Heart left ventricle (tissue), 16 donors: ENCODE measurements at regions not wholly inside any gene's neighbourhood (a gene's known extent, or its start where the extent isn't known, plus 50 kb on each side); places are given as distances from the start of the nearest gene placed in this dataset.

Experiments used
- ATAC-seq, 4 donors: fragments of 200-7000 bp; cut with Tn5 transposase; one replicate each; pipeline ENCODE4 v1.9.1; 2020 to 2022; ENCODE audit warnings: moderate library complexity in 4 of 4, mild to moderate bottlenecking in 3 of 4, moderate number of reproducible peaks in 1 of 4
- DNase-seq, 5 donors: peaks; one replicate each; pipeline ENCODE4 v3.0.0-alpha.2; 2020
- H3K27ac ChIP-seq, 12 donors: fragments of 200-600 bp; sonication (generic) in 4 of 12; one replicate each; pipeline versions ENCODE4 v1.5.0 to v1.8.0; 2016 to 2022; ENCODE audit warnings: mild to moderate bottlenecking in 2 of 12
- H3K27me3 ChIP-seq, 9 donors: fragments of 200-600 bp; sonication (generic) in 2 of 9; one replicate each; pipeline versions ENCODE4 v1.5.1 to v1.8.0; 2016 to 2022; ENCODE audit warnings: mild to moderate bottlenecking in 3 of 9
- H3K36me3 ChIP-seq, 9 donors: fragments of 200-600 bp; sonication (generic) in 2 of 9; one replicate each; pipeline versions ENCODE4 v1.5.0 to v1.8.0; 2018 to 2022; ENCODE audit warnings: mild to moderate bottlenecking in 2 of 9
- H3K4me1 ChIP-seq, 12 donors: fragments of 200-600 bp; sonication (generic) in 4 of 12; one replicate each; pipeline versions ENCODE4 v1.5.0 to v1.8.0; 2016 to 2022; ENCODE audit warnings: mild to moderate bottlenecking in 3 of 12
- H3K4me3 ChIP-seq, 12 donors: fragments of 200-600 bp; sonication (generic) in 4 of 12; one replicate each; pipeline versions ENCODE4 v1.5.0 to v1.8.0; 2017 to 2022; ENCODE audit warnings: mild to moderate bottlenecking in 9 of 12, moderate library complexity in 4 of 12
- H3K9me3 ChIP-seq, 12 donors: fragments of 200-600 bp; sonication (generic) in 4 of 12; one replicate each; pipeline versions ENCODE4 v1.5.0 to v1.8.0; 2016 to 2022; ENCODE audit warnings: mild to moderate bottlenecking in 1 of 12
- CTCF ChIP-seq, 12 donors: fragments of 200-600 bp; sonication (generic) in 4 of 12; IDR thresholded peaks; one replicate each; pipeline versions ENCODE4 v1.5.0 to v1.8.0; 2018 to 2022; ENCODE audit warnings: antibody characterized with exemption in 12 of 12, mild to moderate bottlenecking in 5 of 12
- POLR2A ChIP-seq, 2 donors: fragments of 450-650 bp; IDR thresholded peaks; one replicate each; pipeline ENCODE4 v1.6.1; 2017; ENCODE audit warnings: antibody characterized with exemption in 2 of 2, mild to moderate bottlenecking in 2 of 2, moderate library complexity in 2 of 2
- WGBS, 4 donors: extraction: QIAGEN DNeasy Blood & Tissue Kit in 2 of 4; methylation state at CpG; one replicate each; pipeline versions ENCODE4 v1.1.5 to v1.1.7; 2013 to 2018; 5-methylcytosine and 5-hydroxymethylcytosine counted together
- intact Hi-C, 10 donors: fragments of 100-400 bp; cut with DNase I; formaldehyde crosslinking; loops; one replicate each; pipeline versions ENCODE4 v1.11.1 to v1.14.2; 2022
- donor health status: ischemic (EF 13 %, LVEDD 7.1; RV severe dilation, severe dysfunction).
- donor health status: healthy with polysubstance abuse.
- donor health status: DM: no; HTN: yes; CAD: no.
- donor health status: DM: no; HTN: no; CAD: no.
- donor health status: ischemic (EF 25% LVEDD 6.9; RV normal size, moderate dysfunction).
- donor health status: ischemic (EF 25% LVEDD 5.7; RV mildly dilated, moderate dysfunction).
- donor health status: healthy.
- donor health status: DM: yes; HTN: yes; CAD: no.
- donor health status: ischemic (EF 35%, LVEDD 5.7; RV mildly dilated, moderate dysfunction).
- donor health status: nonischemic (EF 11% LVEDD 7.7; RV severe dilation, severe dysfunction).
- donor health status: DM: yes; HTN: yes; CAD: no.
- donor health status: PGD.
- donor health status: ischemic (EF 29% LVEDD 5.4; RV normal size, mild dysfunction).
- donor health status: nonischemic (EF 23%, LVEDD 6.1; RV moderate dilation, normal function).

GRCh38 chr13:95375706-95376105 lies 74.5 kb upstream of the ABCC4 start:
- intact Hi-C loops, result loop anchor here in 2 of 10 donors (5.0 kb wide), 2 partner anchors 73 to 183 kb away; partner anchors contain the start of gene ABCC4 (in 1 of the 2)
- peaks cover 0 to 9% (median 5%) of the 10 kb centered on the region in 12 donors for H3K4me1 ChIP-seq
- WGBS, 4 donors, result 0 to 1% (median 0%) methylated on average over 1 of the region's 1 CpG
- no peak overlapping the region for H3K27ac ChIP-seq
- no peak overlapping the region for H3K4me3 ChIP-seq
- ATAC-seq, result no peak
- H3K27me3 ChIP-seq, result no peaks in the 10 kb centered on the region
- TF ChIP-seq CTCF (IDR thresholded peaks at IDR 0.05), result no peak
- no peak for TF ChIP-seq POLR2A (IDR thresholded peaks at IDR 0.05)
- no peak for DNase-seq
- H3K36me3 ChIP-seq, result no peaks in the 10 kb centered on the region
- H3K9me3 ChIP-seq, result peaks cover 0 to 6% (median 0%) of the 10 kb centered on the region in 12 donors

- TF ChIP-seq CTCF (IDR thresholded peaks at IDR 0.05), result no peak
- TF ChIP-seq POLR2A (IDR thresholded peaks at IDR 0.05), result no peak
- WGBS, 4 donors, result 52 to 79% (median 60%) methylated on average over 1 of the region's 1 CpG
- peak overlapping the region in 3 of 12 donors; percentile 9 to 46 (median 18) for H3K27ac ChIP-seq
- H3K27me3 ChIP-seq, result no peaks in the 10 kb centered on the region
- intact Hi-C loops, result loop anchor here in 2 of 10 donors (5.0 kb wide), 2 partner anchors 76 to 186 kb away; partner anchors contain the start of gene ABCC4 (in 1 of the 2)
- peaks cover 0 to 6% (median 0%) of the 10 kb centered on the region in 12 donors for H3K9me3 ChIP-seq
- DNase-seq (peak in 3 of 5 donors; percentile 41 to 65 (median 56)), ATAC-seq (peak; percentile 69 to 95 (median 92))
- no peaks in the 10 kb centered on the region for H3K36me3 ChIP-seq
- no peak overlapping the region for H3K4me3 ChIP-seq
- H3K4me1 ChIP-seq, result peaks cover 0 to 11% (median 6%) of the 10 kb centered on the region in 12 donors
These were observed 77.4 kb upstream of the ABCC4 start for GRCh38 chr13:95378603-95379002.

- TF ChIP-seq POLR2A (IDR thresholded peaks at IDR 0.05), result no peak
- peak; percentile 66 to 84 (median 77) for TF ChIP-seq CTCF (IDR thresholded peaks at IDR 0.05)
- Histone ChIP-seq H3K36me3 (no peaks in the 10 kb centered on the region), H3K4me1 (peaks cover 0 to 11% (median 6%) of the 10 kb centered on the region in 12 donors), H3K27ac (peak overlapping the region in 2 of 12 donors; percentile 23 to 32), H3K9me3 (peaks cover 0 to 2% (median 0%) of the 10 kb centered on the region in 12 donors), H3K4me3 (peak overlapping the region in 2 of 12 donors; percentile 4 to 8), H3K27me3 (no peaks in the 10 kb centered on the region)
- ATAC-seq, result peak; percentile 66 to 80 (median 76)
- 15 to 22% (median 19%) methylated on average over 14 of the region's 14 CpGs for WGBS, 4 donors
- peak; percentile 73 to 79 (median 74) for DNase-seq
- intact Hi-C loops, result loop anchor here in 9 of 10 donors (1.0 to 10.0 kb wide), 9 partner anchors 78 to 454 kb away; partner anchors contain the start of gene ABCC4 (in 3 of the 9)
These were observed 79.4 kb upstream of the ABCC4 start for GRCh38 chr13:95380468-95381211.

GRCh38 chr13:95381212-95381527 lies 79.9 kb upstream of the ABCC4 start:
- Histone ChIP-seq H3K27ac (peak overlapping the region in 2 of 12 donors; percentile 23 to 32), H3K4me1 (peaks cover 0 to 11% (median 6%) of the 10 kb centered on the region in 12 donors), H3K36me3 (no peaks in the 10 kb centered on the region), H3K27me3 (no peaks in the 10 kb centered on the region), H3K9me3 (no peaks in the 10 kb centered on the region), H3K4me3 (peak overlapping the region in 1 of 12 donors; percentile 8)
- DNase-seq (peak in 4 of 5 donors; percentile 33 to 65 (median 38)), ATAC-seq (peak; percentile 61 to 77 (median 63))
- intact Hi-C loops, result loop anchor here in 9 of 10 donors (2.0 to 10.0 kb wide), 7 partner anchors 79 to 454 kb away; partner anchors contain the start of gene ABCC4 (in 3 of the 9)
- no peak for TF ChIP-seq CTCF (IDR thresholded peaks at IDR 0.05)
- no peak for TF ChIP-seq POLR2A (IDR thresholded peaks at IDR 0.05)
- WGBS, 4 donors, result 40 to 48% (median 46%) methylated on average over 5 of the region's 5 CpGs
